ENCODE measurements at regions not wholly inside any gene's neighbourhood (a gene's known extent, or its start where the extent isn't known, plus 50 kb on each side); places are given as distances from the start of the nearest gene placed in this dataset.

GRCh38 chr11:100536979-100537378 lies 150.1 kb upstream of the ARHGAP42 start:
- no peak for DNase-seq

- DNase-seq = no peak
Measured at GRCh38 chr11:100543386-100543785, 143.7 kb upstream of the ARHGAP42 start.

GRCh38 chr11:100545556-100545955 lies 141.5 kb upstream of the ARHGAP42 start:
- DNase-seq = no peak

GRCh38 chr11:100545970-100546369 lies 141.1 kb upstream of the ARHGAP42 start:
- DNase-seq = no peak

- DNase-seq = no peak
Measured at GRCh38 chr11:100546714-100547113, 140.4 kb upstream of the ARHGAP42 start.

GRCh38 chr11:100550298-100550697 lies 136.8 kb upstream of the ARHGAP42 start:
- DNase-seq = no peak

- DNase-seq = no peak
Measured at GRCh38 chr11:100550912-100551632, 136.0 kb upstream of the ARHGAP42 start.

- no peak for DNase-seq
Measured at GRCh38 chr11:100555931-100556330, 131.2 kb upstream of the ARHGAP42 start.

- no peak for DNase-seq
Measured at GRCh38 chr11:100556781-100557180, 130.3 kb upstream of the ARHGAP42 start.

GRCh38 chr11:100557830-100558611 lies 129.1 kb upstream of the ARHGAP42 start:
- DNase-seq = no peak

GRCh38 chr11:100560606-100561005 lies 126.5 kb upstream of the ARHGAP42 start:
- DNase-seq = no peak

GRCh38 chr11:100561323-100561722 lies 125.8 kb upstream of the ARHGAP42 start:
- DNase-seq = no peak

GRCh38 chr11:100562128-100562527 lies 125.0 kb upstream of the ARHGAP42 start:
- no peak for DNase-seq

- no peak for DNase-seq
Measured at GRCh38 chr11:100563541-100564280, 123.4 kb upstream of the ARHGAP42 start.

GRCh38 chr11:100573911-100574513 lies 113.1 kb upstream of the ARHGAP42 start:
- DNase-seq = no peak

- no peak for DNase-seq
Measured at GRCh38 chr11:100574894-100575769, 112.0 kb upstream of the ARHGAP42 start.

- DNase-seq = no peak
Measured at GRCh38 chr11:100575860-100576717, 111.0 kb upstream of the ARHGAP42 start.

GRCh38 chr11:100576718-100577021 lies 110.4 kb upstream of the ARHGAP42 start:
- no peak for DNase-seq

GRCh38 chr11:100578831-100579311 lies 108.2 kb upstream of the ARHGAP42 start:
- DNase-seq = no peak

- no peak for DNase-seq
Measured at GRCh38 chr11:100581318-100581717, 105.8 kb upstream of the ARHGAP42 start.
